Epithelial cell of prostate (primary cell): ENCODE measurements at regions not wholly inside any gene's neighbourhood (a gene's known extent, or its start where the extent isn't known, plus 50 kb on each side); places are given as distances from the start of the nearest gene placed in this dataset.
"Not testable (repeated sequence)": the region's sequence is repeated elsewhere in the genome, so short reads cannot be mapped to it uniquely, and the experiment has no call there.

Experiments
- DNase-seq: peaks from one replicate; pipeline ENCODE4 v3.0.0-alpha.2; 2011; ENCODE audit warnings: low read depth, low spot score
- H3K27ac ChIP-seq: fragments of 450-650 bp; 2 replicates; pipeline ENCODE4 v1.5.1; 2017; ENCODE audit warnings: mild to moderate bottlenecking

GRCh38 chr1:148324465-148324864 is 158.6 kb downstream of the PPIAL4G start:
- not testable (repeated sequence) for DNase-seq, H3K27ac ChIP-seq

GRCh38 chr1:148320079-148320478 is 163.0 kb downstream of the PPIAL4G start:
- not testable (repeated sequence) for H3K27ac ChIP-seq, DNase-seq

- no peak overlapping the region for H3K27ac ChIP-seq
- DNase-seq = no peak
Observed at GRCh38 chr1:148318904-148319242, 164.2 kb downstream of the PPIAL4G start.

- H3K27ac ChIP-seq = no peak overlapping the region
- DNase-seq = no peak
Observed at GRCh38 chr1:148318123-148318903, 164.8 kb downstream of the PPIAL4G start.

GRCh38 chr1:148317288-148317985 is 165.4 kb upstream of the NBPF11 start:
- H3K27ac ChIP-seq = no peak overlapping the region
- no peak for DNase-seq

GRCh38 chr1:148315071-148315811 is 163.2 kb upstream of the NBPF11 start:
- no peak for DNase-seq
- no peak overlapping the region for H3K27ac ChIP-seq

- DNase-seq = no peak
- H3K27ac ChIP-seq = no peak overlapping the region
Observed at GRCh38 chr1:148310807-148311206, 158.7 kb upstream of the NBPF11 start.

GRCh38 chr1:148309940-148310500 is 157.9 kb upstream of the NBPF11 start:
- no peak overlapping the region for H3K27ac ChIP-seq
- no peak for DNase-seq

- DNase-seq = no peak
- H3K27ac ChIP-seq = no peak overlapping the region
Observed at GRCh38 chr1:148308832-148309458, 156.9 kb upstream of the NBPF11 start.

- no peak for DNase-seq
- H3K27ac ChIP-seq = no peak overlapping the region
Observed at GRCh38 chr1:148307583-148308185, 155.6 kb upstream of the NBPF11 start.

GRCh38 chr1:148304935-148305334 is 152.9 kb upstream of the NBPF11 start:
- DNase-seq, H3K27ac ChIP-seq: not testable (repeated sequence)

- peak overlapping the region; percentile 61 for H3K27ac ChIP-seq
- not testable (repeated sequence) for DNase-seq
Observed at GRCh38 chr1:148302586-148303364, 150.7 kb upstream of the NBPF11 start.

GRCh38 chr1:148297852-148298251 is 145.8 kb upstream of the NBPF11 start:
- H3K27ac ChIP-seq, DNase-seq: not testable (repeated sequence)

GRCh38 chr1:148296511-148296910 is 144.4 kb upstream of the NBPF11 start:
- no peak for DNase-seq
- no peak overlapping the region for H3K27ac ChIP-seq

GRCh38 chr1:148294116-148294807 is 142.2 kb upstream of the NBPF11 start:
- H3K27ac ChIP-seq = no peak overlapping the region
- no peak for DNase-seq

- no peak for DNase-seq
- no peak overlapping the region for H3K27ac ChIP-seq
Observed at GRCh38 chr1:148293651-148294050, 141.6 kb upstream of the NBPF11 start.

GRCh38 chr1:148292915-148293314 is 140.8 kb upstream of the NBPF11 start:
- no peak for DNase-seq
- no peak overlapping the region for H3K27ac ChIP-seq

GRCh38 chr1:148290881-148291280 is 138.8 kb upstream of the NBPF11 start:
- DNase-seq = no peak
- H3K27ac ChIP-seq = peak overlapping the region; percentile 50

GRCh38 chr1:148289647-148290046 is 137.6 kb upstream of the NBPF11 start:
- H3K27ac ChIP-seq = no peak overlapping the region
- DNase-seq = no peak
